GM10266 (cell line): ENCODE measurements at regions not wholly inside any gene's neighbourhood (a gene's known extent, or its start where the extent isn't known, plus 50 kb on each side); places are given as distances from the start of the nearest gene placed in this dataset.
"Not testable (repeated sequence)": the region's sequence is repeated elsewhere in the genome, so short reads cannot be mapped to it uniquely, and the experiment has no call there.

Experiments
- DNase-seq: peaks from one replicate; pipeline ENCODE4 v3.0.0; 2012; ENCODE audit errors: extremely low spot score
- TF ChIP-seq, protein P1 (sequence below): IDR thresholded peaks from 2 replicates; pipeline ENCODE4 v1.5.1; 2012; ENCODE audit warnings: mild to moderate bottlenecking, low read depth; ENCODE audit not compliant: control insufficient read depth, insufficient read depth; ENCODE audit errors: missing control alignments

DNA sequence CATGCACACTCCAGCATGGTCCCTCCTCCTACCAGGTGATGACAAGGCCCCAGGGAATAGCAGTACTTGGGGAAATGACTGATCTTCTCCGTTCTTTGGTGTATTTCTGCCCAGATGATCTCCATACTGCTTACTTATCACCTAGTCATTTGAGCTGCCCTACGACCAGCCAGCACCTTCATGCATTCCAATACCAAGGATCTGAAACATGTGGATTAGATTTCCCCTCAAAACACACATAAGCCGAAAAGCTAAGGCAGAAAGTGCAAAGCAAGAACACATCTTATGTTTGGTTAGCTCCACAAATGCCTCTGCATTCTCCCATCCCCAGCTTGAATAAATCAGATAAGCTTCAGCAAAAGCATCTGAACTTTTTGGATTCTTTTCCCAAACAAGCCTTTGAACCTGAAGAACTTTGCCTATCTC is 64.8 kb upstream of the BCL6 start:
- no peak for DNase-seq
- TF ChIP-seq, protein P1, sequence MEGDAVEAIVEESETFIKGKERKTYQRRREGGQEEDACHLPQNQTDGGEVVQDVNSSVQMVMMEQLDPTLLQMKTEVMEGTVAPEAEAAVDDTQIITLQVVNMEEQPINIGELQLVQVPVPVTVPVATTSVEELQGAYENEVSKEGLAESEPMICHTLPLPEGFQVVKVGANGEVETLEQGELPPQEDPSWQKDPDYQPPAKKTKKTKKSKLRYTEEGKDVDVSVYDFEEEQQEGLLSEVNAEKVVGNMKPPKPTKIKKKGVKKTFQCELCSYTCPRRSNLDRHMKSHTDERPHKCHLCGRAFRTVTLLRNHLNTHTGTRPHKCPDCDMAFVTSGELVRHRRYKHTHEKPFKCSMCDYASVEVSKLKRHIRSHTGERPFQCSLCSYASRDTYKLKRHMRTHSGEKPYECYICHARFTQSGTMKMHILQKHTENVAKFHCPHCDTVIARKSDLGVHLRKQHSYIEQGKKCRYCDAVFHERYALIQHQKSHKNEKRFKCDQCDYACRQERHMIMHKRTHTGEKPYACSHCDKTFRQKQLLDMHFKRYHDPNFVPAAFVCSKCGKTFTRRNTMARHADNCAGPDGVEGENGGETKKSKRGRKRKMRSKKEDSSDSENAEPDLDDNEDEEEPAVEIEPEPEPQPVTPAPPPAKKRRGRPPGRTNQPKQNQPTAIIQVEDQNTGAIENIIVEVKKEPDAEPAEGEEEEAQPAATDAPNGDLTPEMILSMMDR, result no peak

DNA sequence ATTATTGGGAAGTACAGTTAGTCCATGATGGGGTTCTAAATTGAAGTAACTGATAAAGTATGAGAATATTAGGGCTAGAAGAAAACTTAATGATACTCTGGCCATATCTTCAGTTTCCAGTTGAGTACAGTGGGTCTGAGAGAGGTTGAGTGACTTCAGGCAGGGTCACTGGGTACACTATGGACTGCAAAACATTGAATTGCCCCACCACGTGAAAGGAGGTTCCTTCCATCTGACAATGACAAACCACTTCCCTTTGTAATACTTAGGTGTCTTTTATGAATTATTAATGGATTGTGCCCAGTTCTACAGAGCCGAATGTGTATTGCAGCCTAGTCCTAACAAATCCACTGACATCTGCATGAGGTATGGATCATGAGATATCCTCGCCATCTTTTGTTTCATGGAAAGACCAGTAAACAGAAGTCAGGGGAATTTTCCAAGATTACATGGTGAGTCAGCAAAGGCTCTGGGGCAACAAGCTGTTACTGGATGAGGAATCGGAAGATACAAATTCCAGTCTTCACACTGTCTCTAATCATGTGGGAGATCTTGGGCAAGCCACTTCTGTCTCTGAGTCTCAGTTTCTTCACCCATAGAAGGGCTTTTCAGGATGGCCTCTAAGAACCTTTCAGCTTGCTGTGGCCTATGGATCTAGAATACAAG is 66.5 kb upstream of the BCL6 start:
- DNase-seq, result no peak
- TF ChIP-seq, protein P1, result no peak

- DNase-seq, result no peak
- TF ChIP-seq, protein P1, result no peak
Observed at GRCh38 chr3:187812496-187812895, 67.2 kb upstream of the BCL6 start.

DNA sequence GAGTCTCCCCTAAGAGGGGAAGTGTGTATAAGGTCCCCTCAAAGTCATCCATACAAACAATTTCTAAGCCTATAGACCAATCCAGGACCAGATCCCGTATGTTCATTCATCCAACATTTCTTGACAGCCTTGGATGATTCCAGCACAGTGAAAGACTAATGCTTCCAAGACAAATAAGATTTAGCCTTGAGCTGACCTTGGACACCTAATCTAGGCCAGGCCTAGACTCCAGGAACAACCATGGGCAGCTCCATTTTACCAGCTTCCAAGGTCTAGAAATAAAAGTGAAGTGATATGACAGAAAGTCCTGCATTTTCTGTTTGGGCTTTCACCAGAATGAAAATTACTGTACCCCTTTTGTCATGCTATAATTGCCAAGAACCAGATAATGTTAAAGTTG is 67.9 kb upstream of the BCL6 start:
- TF ChIP-seq, protein P1, result no peak
- DNase-seq, result no peak

DNA sequence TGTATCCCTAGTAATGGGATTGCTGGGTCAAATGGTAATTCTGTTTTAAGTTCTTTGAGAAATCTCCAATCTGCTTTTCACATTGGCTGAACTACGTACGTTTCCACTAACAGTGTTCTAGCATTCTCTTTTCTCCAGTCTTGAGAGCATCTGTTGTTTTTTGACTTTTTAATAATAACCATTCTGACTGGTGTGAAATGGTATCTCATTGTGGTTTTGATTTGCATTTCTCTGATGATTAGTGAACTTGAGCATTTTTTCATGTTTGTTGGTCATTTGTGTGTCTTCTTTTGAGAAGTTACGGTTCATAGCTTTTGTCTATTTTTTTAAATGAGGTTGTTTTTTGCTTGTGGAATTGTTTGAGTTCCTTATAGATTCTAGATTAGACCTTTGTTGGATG is 72.5 kb upstream of the BCL6 start:
- not testable (repeated sequence) for DNase-seq

GRCh38 chr3:187821616-187822317 is 76.5 kb upstream of the BCL6 start:
- TF ChIP-seq, protein P1, result no peak
- no peak for DNase-seq

DNA sequence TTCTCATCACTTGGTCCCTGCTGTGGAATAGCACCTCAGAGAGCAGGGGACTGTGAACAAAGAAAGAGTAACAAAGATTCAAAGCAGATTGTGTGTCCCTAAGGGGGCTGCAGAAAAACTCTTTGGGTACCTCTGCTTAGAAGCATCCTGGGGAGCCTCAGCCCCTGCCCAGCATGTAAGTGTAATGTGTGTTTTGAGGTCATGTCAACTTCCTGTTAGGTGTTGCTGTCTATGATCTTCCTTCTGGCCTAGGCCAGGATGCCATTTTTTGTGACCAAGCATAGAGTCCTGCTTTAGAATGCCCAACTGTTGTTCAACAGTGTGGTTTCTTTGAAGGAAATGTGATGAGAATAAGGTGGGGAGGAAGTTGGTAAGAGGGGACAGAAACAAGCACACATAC is 77.1 kb upstream of the BCL6 start:
- DNase-seq, result no peak
- TF ChIP-seq, protein P1, result no peak
